Astrocyte (in vitro differentiated cells and primary cell): ENCODE measurements at regions not wholly inside any gene's neighbourhood (a gene's known extent, or its start where the extent isn't known, plus 50 kb on each side); places are given as distances from the start of the nearest gene placed in this dataset.

Experiments
- DNase-seq: peaks from one replicate; pipeline ENCODE4 v3.0.0-alpha.2; 2010; ENCODE audit warnings: low read depth
- FAIRE-seq: peaks from 2 replicates; lab custom pipeline; 2011; peaks lifted over from hg19 to GRCh38; lab: Jason Lieb, UNC
- H2AFZ ChIP-seq: 2 replicates; pipeline ENCODE4 v1.6.0; 2012; ENCODE audit warnings: low read depth, low read length, inconsistent platforms
- H3K27ac ChIP-seq: 2 replicates; pipeline ENCODE4 v1.5.1; 2011; ENCODE audit warnings: low read depth, low read length, inconsistent platforms
- H3K27me3 ChIP-seq: 2 replicates; pipeline ENCODE4 v1.6.0; 2011; ENCODE audit warnings: low read length, inconsistent platforms; ENCODE audit not compliant: insufficient read depth
- H3K36me3 ChIP-seq: 2 replicates; pipeline ENCODE4 v1.5.1; 2011; ENCODE audit warnings: low read length, inconsistent platforms; ENCODE audit not compliant: insufficient read depth
- H3K4me1 ChIP-seq: 2 replicates; pipeline ENCODE4 v1.5.1; 2011; ENCODE audit warnings: low read length, inconsistent platforms; ENCODE audit not compliant: insufficient read depth
- H3K4me2 ChIP-seq: 2 replicates; pipeline ENCODE4 v1.6.0; 2012; ENCODE audit warnings: low read length, inconsistent platforms
- H3K4me3 ChIP-seq: 2 replicates; pipeline ENCODE4 v1.5.1; 2011; ENCODE audit warnings: low read depth, mild to moderate bottlenecking, low read length, inconsistent platforms; ENCODE audit not compliant: insufficient read depth
- H3K79me2 ChIP-seq: 2 replicates; pipeline ENCODE4 v1.6.0; 2012; ENCODE audit warnings: mild to moderate bottlenecking, low read length, inconsistent platforms; ENCODE audit not compliant: insufficient read depth
- H3K9ac ChIP-seq: 2 replicates; pipeline ENCODE4 v1.6.0; 2012; ENCODE audit warnings: mild to moderate bottlenecking, low read length, inconsistent platforms
- H3K9me3 ChIP-seq: 2 replicates; pipeline ENCODE4 v1.5.1; 2012; ENCODE audit warnings: low read depth, mild to moderate bottlenecking, low read length, inconsistent platforms; ENCODE audit not compliant: insufficient read depth
- H4K20me1 ChIP-seq: 2 replicates; pipeline ENCODE4 v1.6.0; 2012; ENCODE audit warnings: low read length, inconsistent platforms; ENCODE audit not compliant: insufficient read depth
- H3K27ac Mint-ChIP-seq: one replicate; pipeline ENCODE4 v1.8.0; 2021; ENCODE audit warnings: mild to moderate bottlenecking, mixed read lengths; ENCODE audit not compliant: unreplicated experiment
- H3K27me3 Mint-ChIP-seq: one replicate; pipeline ENCODE4 v1.8.0; 2021; ENCODE audit warnings: low read depth, mixed read lengths; ENCODE audit not compliant: unreplicated experiment
- H3K36me3 Mint-ChIP-seq: one replicate; pipeline ENCODE4 v1.8.0; 2021; ENCODE audit warnings: low read depth, mixed read lengths; ENCODE audit not compliant: unreplicated experiment
- H3K4me1 Mint-ChIP-seq: one replicate; pipeline ENCODE4 v1.8.0; 2021; ENCODE audit warnings: low read depth, mixed read lengths; ENCODE audit not compliant: unreplicated experiment
- H3K4me3 Mint-ChIP-seq: one replicate; pipeline ENCODE4 v1.8.0; 2021; ENCODE audit warnings: mild to moderate bottlenecking, moderate library complexity, mixed read lengths; ENCODE audit not compliant: unreplicated experiment
- H3K9me3 Mint-ChIP-seq: one replicate; pipeline ENCODE4 v1.8.0; 2021; ENCODE audit warnings: mild to moderate bottlenecking, mixed read lengths; ENCODE audit not compliant: unreplicated experiment
- EZH2 ChIP-seq: IDR thresholded peaks from 2 replicates; pipeline ENCODE4 v1.6.1; 2012; ENCODE audit warnings: mild to moderate bottlenecking, low read length, inconsistent platforms; ENCODE audit not compliant: insufficient read depth
- TF ChIP-seq, protein P1 (sequence below): IDR thresholded peaks from 2 replicates; pipeline ENCODE4 v1.5.1; 2011; ENCODE audit warnings: low read depth, mild to moderate bottlenecking, inconsistent platforms, low read length, moderate library complexity; ENCODE audit not compliant: insufficient read depth

DNA sequence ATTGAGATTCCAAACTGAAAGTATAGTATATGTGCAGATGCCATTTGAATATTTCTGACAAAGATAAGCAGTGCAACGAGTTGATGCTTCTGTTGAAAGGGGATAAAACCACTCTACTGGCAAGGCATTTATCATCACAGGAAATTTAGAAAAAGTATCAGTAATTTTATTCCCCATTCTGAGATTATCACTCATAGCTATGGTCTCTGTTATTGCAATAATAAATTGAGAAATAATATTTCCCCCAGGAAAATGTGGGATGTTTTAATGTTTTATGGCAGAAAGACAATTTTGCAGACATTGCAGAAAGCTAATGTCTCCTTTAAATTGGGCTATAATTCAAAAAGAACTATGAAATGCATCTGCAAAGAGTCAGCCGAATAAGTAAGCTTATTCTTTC lies 1612.7 kb upstream of the ACO1 start:
- Histone ChIP-seq H2AFZ (no peak overlapping the region), H3K4me3 (no peak overlapping the region), H3K9ac (no peak overlapping the region), H3K36me3 (no peaks in the 10 kb centered on the region), H3K27ac (no peak overlapping the region), H3K4me1 (no peaks in the 10 kb centered on the region), H3K4me2 (no peak overlapping the region), H3K9me3 (no peaks in the 10 kb centered on the region), H3K27me3 (no peaks in the 10 kb centered on the region), H3K79me2 (no peaks in the 10 kb centered on the region), H4K20me1 (no peaks in the 10 kb centered on the region)
- H3K27ac Mint-ChIP-seq, result no peak overlapping the region
- H3K9me3 Mint-ChIP-seq, result no peaks in the 10 kb centered on the region
- H3K27me3 Mint-ChIP-seq, result no peaks in the 10 kb centered on the region
- TF ChIP-seq, protein P1, sequence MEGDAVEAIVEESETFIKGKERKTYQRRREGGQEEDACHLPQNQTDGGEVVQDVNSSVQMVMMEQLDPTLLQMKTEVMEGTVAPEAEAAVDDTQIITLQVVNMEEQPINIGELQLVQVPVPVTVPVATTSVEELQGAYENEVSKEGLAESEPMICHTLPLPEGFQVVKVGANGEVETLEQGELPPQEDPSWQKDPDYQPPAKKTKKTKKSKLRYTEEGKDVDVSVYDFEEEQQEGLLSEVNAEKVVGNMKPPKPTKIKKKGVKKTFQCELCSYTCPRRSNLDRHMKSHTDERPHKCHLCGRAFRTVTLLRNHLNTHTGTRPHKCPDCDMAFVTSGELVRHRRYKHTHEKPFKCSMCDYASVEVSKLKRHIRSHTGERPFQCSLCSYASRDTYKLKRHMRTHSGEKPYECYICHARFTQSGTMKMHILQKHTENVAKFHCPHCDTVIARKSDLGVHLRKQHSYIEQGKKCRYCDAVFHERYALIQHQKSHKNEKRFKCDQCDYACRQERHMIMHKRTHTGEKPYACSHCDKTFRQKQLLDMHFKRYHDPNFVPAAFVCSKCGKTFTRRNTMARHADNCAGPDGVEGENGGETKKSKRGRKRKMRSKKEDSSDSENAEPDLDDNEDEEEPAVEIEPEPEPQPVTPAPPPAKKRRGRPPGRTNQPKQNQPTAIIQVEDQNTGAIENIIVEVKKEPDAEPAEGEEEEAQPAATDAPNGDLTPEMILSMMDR, result no peak
- TF ChIP-seq EZH2, result no peak
- FAIRE-seq, result no peak
- no peak for DNase-seq
- H3K4me1 Mint-ChIP-seq, result no peaks in the 10 kb centered on the region
- H3K36me3 Mint-ChIP-seq, result no peaks in the 10 kb centered on the region
- H3K4me3 Mint-ChIP-seq, result no peak overlapping the region

DNA sequence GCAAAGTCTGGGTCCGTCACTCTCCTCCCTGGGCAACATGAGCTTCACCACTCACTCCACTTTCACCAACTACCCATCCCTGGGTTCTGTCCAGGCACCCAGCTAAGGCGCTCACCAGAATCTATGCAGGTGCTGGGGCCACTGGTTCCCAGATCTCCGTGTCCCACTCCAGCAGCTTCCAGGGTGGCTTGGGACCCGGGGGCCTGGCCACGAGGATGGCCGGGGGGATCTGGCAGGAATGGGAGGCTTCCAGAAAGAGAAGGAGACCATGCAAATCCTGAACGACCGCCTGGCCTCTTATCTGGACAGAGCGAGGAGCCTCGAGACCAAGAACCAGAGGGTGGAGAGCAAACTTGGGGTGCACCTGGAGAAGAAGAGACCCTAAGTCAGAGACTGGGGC lies 1611.0 kb upstream of the ACO1 start:
- H3K4me2 ChIP-seq, result no peak overlapping the region
- no peak for DNase-seq
- H3K27me3 ChIP-seq, result no peaks in the 10 kb centered on the region
- FAIRE-seq, result no peak
- no peak overlapping the region for H3K4me3 Mint-ChIP-seq
- no peaks in the 10 kb centered on the region for H3K36me3 ChIP-seq
- no peaks in the 10 kb centered on the region for H3K27me3 Mint-ChIP-seq
- no peak overlapping the region for H2AFZ ChIP-seq
- H3K4me3 ChIP-seq, result no peak overlapping the region
- H3K27ac Mint-ChIP-seq, result no peak overlapping the region
- no peaks in the 10 kb centered on the region for H3K36me3 Mint-ChIP-seq
- no peaks in the 10 kb centered on the region for H4K20me1 ChIP-seq
- no peaks in the 10 kb centered on the region for H3K9me3 Mint-ChIP-seq
- H3K27ac ChIP-seq, result no peak overlapping the region
- H3K79me2 ChIP-seq, result no peaks in the 10 kb centered on the region
- H3K4me1 ChIP-seq, result no peaks in the 10 kb centered on the region
- no peak overlapping the region for H3K9ac ChIP-seq
- H3K9me3 ChIP-seq, result no peaks in the 10 kb centered on the region
- TF ChIP-seq, protein P1, result no peak
- no peak for TF ChIP-seq EZH2
- H3K4me1 Mint-ChIP-seq, result no peaks in the 10 kb centered on the region

DNA sequence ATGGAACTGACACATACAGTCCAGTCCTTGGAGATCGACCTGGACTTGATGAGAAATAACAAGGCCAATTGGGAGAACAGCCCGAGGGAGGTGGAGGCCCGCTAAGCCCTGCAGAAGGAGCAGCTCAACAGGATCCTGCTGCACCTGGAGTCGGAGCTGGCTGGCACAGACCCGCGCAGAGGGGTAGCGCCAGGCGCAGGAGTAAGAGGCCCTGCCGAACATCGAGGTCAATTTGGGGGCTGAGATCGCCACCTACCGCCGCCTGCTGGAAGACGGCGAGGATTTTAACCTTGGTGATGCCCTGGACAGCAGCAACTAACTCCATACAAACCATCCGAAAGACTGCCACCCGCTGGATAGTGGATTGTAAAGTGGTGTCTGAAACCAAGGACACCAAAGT lies 1610.1 kb upstream of the ACO1 start:
- no peak for TF ChIP-seq EZH2
- TF ChIP-seq, protein P1, result no peak
- Histone ChIP-seq H3K9ac (no peak overlapping the region), H3K9me3 (no peaks in the 10 kb centered on the region), H4K20me1 (no peaks in the 10 kb centered on the region), H3K4me3 (no peak overlapping the region), H3K27me3 (no peaks in the 10 kb centered on the region), H3K27ac (no peak overlapping the region), H3K79me2 (no peaks in the 10 kb centered on the region), H3K4me2 (no peak overlapping the region), H2AFZ (no peak overlapping the region), H3K36me3 (no peaks in the 10 kb centered on the region), H3K4me1 (no peaks in the 10 kb centered on the region)
- Mint-ChIP-seq H3K4me3 (no peak overlapping the region), H3K9me3 (no peaks in the 10 kb centered on the region), H3K27me3 (no peaks in the 10 kb centered on the region), H3K27ac (no peak overlapping the region), H3K36me3 (no peaks in the 10 kb centered on the region), H3K4me1 (no peaks in the 10 kb centered on the region)
- FAIRE-seq (no peak), DNase-seq (no peak)
